ENCODE measurements at regions not wholly inside any gene's neighbourhood (a gene's known extent, or its start where the extent isn't known, plus 50 kb on each side); places are given as distances from the start of the nearest gene placed in this dataset.

- H3K4me3 ChIP-seq (ENCODE audit: control insufficient read depth, low read depth, low read length): no peak overlapping the region
- DNase-seq (ENCODE audit: low read depth): no peak
- TF ChIP-seq CTCF (IDR thresholded peaks at IDR 0.05; ENCODE audit: control insufficient read depth, insufficient read depth, low read depth, low read length, missing control alignments): no peak
These were observed 747.2 kb upstream of the MAN1A1 start for GRCh38 chr6:120096696-120097260.

GRCh38 chr6:120083186-120083585 lies 733.6 kb upstream of the MAN1A1 start:
- DNase-seq (ENCODE audit: low read depth): no peak
- no peak overlapping the region for H3K4me3 ChIP-seq (ENCODE audit: control insufficient read depth, low read depth, low read length)
- TF ChIP-seq CTCF (IDR thresholded peaks at IDR 0.05; ENCODE audit: control insufficient read depth, insufficient read depth, low read depth, low read length, missing control alignments): no peak

- H3K4me3 ChIP-seq (ENCODE audit: control insufficient read depth, low read depth, low read length): no peak overlapping the region
- no peak for TF ChIP-seq CTCF (IDR thresholded peaks at IDR 0.05; ENCODE audit: control insufficient read depth, insufficient read depth, low read depth, low read length, missing control alignments)
- DNase-seq (ENCODE audit: low read depth): no peak
These were observed 727.9 kb upstream of the MAN1A1 start for GRCh38 chr6:120077489-120077888.

- DNase-seq (ENCODE audit: low read depth): no peak
- no peak overlapping the region for H3K4me3 ChIP-seq (ENCODE audit: control insufficient read depth, low read depth, low read length)
- TF ChIP-seq CTCF (IDR thresholded peaks at IDR 0.05; ENCODE audit: control insufficient read depth, insufficient read depth, low read depth, low read length, missing control alignments): no peak
These were observed 708.8 kb upstream of the MAN1A1 start for GRCh38 chr6:120058410-120058809.

- peak; percentile 30 for TF ChIP-seq CTCF (IDR thresholded peaks at IDR 0.05; ENCODE audit: control insufficient read depth, insufficient read depth, low read depth, low read length, missing control alignments)
- no peak overlapping the region for H3K4me3 ChIP-seq (ENCODE audit: control insufficient read depth, low read depth, low read length)
- no peak for DNase-seq (ENCODE audit: low read depth)
These were observed 706.5 kb upstream of the MAN1A1 start for GRCh38 chr6:120056085-120056484.

GRCh38 chr6:120055071-120055470 lies 705.5 kb upstream of the MAN1A1 start:
- H3K4me3 ChIP-seq (ENCODE audit: control insufficient read depth, low read depth, low read length): no peak overlapping the region
- TF ChIP-seq CTCF (IDR thresholded peaks at IDR 0.05; ENCODE audit: control insufficient read depth, insufficient read depth, low read depth, low read length, missing control alignments): no peak
- no peak for DNase-seq (ENCODE audit: low read depth)

- no peak for DNase-seq (ENCODE audit: low read depth)
- H3K4me3 ChIP-seq (ENCODE audit: control insufficient read depth, low read depth, low read length): no peak overlapping the region
- no peak for TF ChIP-seq CTCF (IDR thresholded peaks at IDR 0.05; ENCODE audit: control insufficient read depth, insufficient read depth, low read depth, low read length, missing control alignments)
These were observed 690.1 kb upstream of the MAN1A1 start for GRCh38 chr6:120039664-120040063.
